Bronchial epithelial cell (primary cell): ENCODE measurements at regions not wholly inside any gene's neighbourhood (a gene's known extent, or its start where the extent isn't known, plus 50 kb on each side); places are given as distances from the start of the nearest gene placed in this dataset.
A peak's percentile ranks its signal among the peaks of the same experiment; 100 is the strongest.

Source experiments
- DNase-seq: peaks from one replicate; pipeline ENCODE4 v3.0.0-alpha.2; 2010; ENCODE audit warnings: low read depth
- FAIRE-seq: peaks from 2 replicates; lab custom pipeline; 2011; peaks lifted over from hg19 to GRCh38; lab: Jason Lieb, UNC
- H3K27me3 ChIP-seq: 2 replicates; pipeline ENCODE4 v1.5.1; 2011; ENCODE audit warnings: low read length; ENCODE audit not compliant: control insufficient read depth, insufficient read depth
- H3K36me3 ChIP-seq: 2 replicates; pipeline ENCODE4 v1.5.1; 2011; ENCODE audit warnings: low read length; ENCODE audit not compliant: control insufficient read depth, insufficient read depth
- H3K4me3 ChIP-seq: 2 replicates; pipeline ENCODE4 v1.5.1; 2011; ENCODE audit warnings: mild to moderate bottlenecking, low read depth, low read length, control low read depth
- CTCF ChIP-seq: IDR thresholded peaks from 2 replicates; pipeline ENCODE4 v1.5.1; 2011; ENCODE audit warnings: mild to moderate bottlenecking, moderate library complexity, low read length, control low read depth, inconsistent platforms; ENCODE audit not compliant: insufficient read depth, severe bottlenecking

- FAIRE-seq: no peak
- peaks cover 5% of the 10 kb centered on the region for H3K36me3 ChIP-seq
- TF ChIP-seq CTCF: no peak
Measured at GRCh38 chr5:124642151-124642550, 104.3 kb downstream of the ZNF608 start.

GRCh38 chr5:124641154-124641792 lies 105.2 kb downstream of the ZNF608 start:
- no peak for TF ChIP-seq CTCF
- FAIRE-seq: no peak
- Histone ChIP-seq H3K4me3 (no peak overlapping the region), H3K27me3 (no peaks in the 10 kb centered on the region), H3K36me3 (peaks cover 5% of the 10 kb centered on the region)
- no peak for DNase-seq

More at GRCh38 chr5:124642151-124642550, 104.3 kb downstream of the ZNF608 start:
- Histone ChIP-seq H3K27me3 (no peaks in the 10 kb centered on the region), H3K4me3 (no peak overlapping the region)
- no peak for DNase-seq

- H3K4me3 ChIP-seq: no peak overlapping the region
Measured at GRCh38 chr5:124639095-124639665, 107.3 kb downstream of the ZNF608 start.

GRCh38 chr5:124637011-124637410 lies 109.4 kb downstream of the ZNF608 start:
- Histone ChIP-seq H3K4me3 (no peak overlapping the region), H3K27me3 (no peaks in the 10 kb centered on the region), H3K36me3 (peaks cover 5% of the 10 kb centered on the region)
- no peak for DNase-seq
- no peak for TF ChIP-seq CTCF
- FAIRE-seq: no peak

More at GRCh38 chr5:124639095-124639665, 107.3 kb downstream of the ZNF608 start:
- FAIRE-seq (no peak), DNase-seq (no peak)
- H3K27me3 ChIP-seq: no peaks in the 10 kb centered on the region
- peaks cover 5% of the 10 kb centered on the region for H3K36me3 ChIP-seq
- TF ChIP-seq CTCF: no peak

GRCh38 chr5:124634741-124635323 lies 111.6 kb downstream of the ZNF608 start:
- FAIRE-seq (no peak), DNase-seq (peak; percentile 67)
- no peaks in the 10 kb centered on the region for H3K27me3 ChIP-seq

More at GRCh38 chr5:124634741-124635323, 111.6 kb downstream of the ZNF608 start:
- no peak overlapping the region for H3K4me3 ChIP-seq
- no peak for TF ChIP-seq CTCF
- peaks cover 3% of the 10 kb centered on the region for H3K36me3 ChIP-seq
